ENCODE measurements at regions not wholly inside any gene's neighbourhood (a gene's known extent, or its start where the extent isn't known, plus 50 kb on each side); places are given as distances from the start of the nearest gene placed in this dataset.
"Not testable (repeated sequence)": the region's sequence is repeated elsewhere in the genome, so short reads cannot be mapped to it uniquely, and the experiment has no call there.

GRCh38 chr3:22759636-22760310, 443.4 kb upstream of the UBE2E2 start:
- DNase-seq (ENCODE audit: low read depth): no peak

GRCh38 chr3:22765679-22766078, 437.4 kb upstream of the UBE2E2 start:
- DNase-seq (ENCODE audit: low read depth): no peak

- DNase-seq (ENCODE audit: low read depth): no peak
Measured at GRCh38 chr3:22777834-22778233, 425.3 kb upstream of the UBE2E2 start.

- DNase-seq (ENCODE audit: low read depth): no peak
Measured at GRCh38 chr3:22779737-22780136, 423.4 kb upstream of the UBE2E2 start.

GRCh38 chr3:22792533-22792932, 410.6 kb upstream of the UBE2E2 start:
- no peak for DNase-seq (ENCODE audit: low read depth)

- no peak for DNase-seq (ENCODE audit: low read depth)
Measured at GRCh38 chr3:22795917-22796316, 407.2 kb upstream of the UBE2E2 start.

GRCh38 chr3:22798461-22798860, 404.7 kb upstream of the UBE2E2 start:
- DNase-seq (ENCODE audit: low read depth): no peak

GRCh38 chr3:22819209-22819608, 383.9 kb upstream of the UBE2E2 start:
- DNase-seq (ENCODE audit: low read depth): no peak

- no peak for DNase-seq (ENCODE audit: low read depth)
Measured at GRCh38 chr3:22835041-22835440, 368.1 kb upstream of the UBE2E2 start.

GRCh38 chr3:22836131-22836530, 367.0 kb upstream of the UBE2E2 start:
- no peak for DNase-seq (ENCODE audit: low read depth)

GRCh38 chr3:22843854-22844253, 359.3 kb upstream of the UBE2E2 start:
- DNase-seq (ENCODE audit: low read depth): no peak

- DNase-seq (ENCODE audit: low read depth): no peak
Measured at GRCh38 chr3:22846566-22846965, 356.6 kb upstream of the UBE2E2 start.

- DNase-seq (ENCODE audit: low read depth): not testable (repeated sequence)
Measured at GRCh38 chr3:22849583-22849982, 353.5 kb upstream of the UBE2E2 start.

- DNase-seq (ENCODE audit: low read depth): no peak
Measured at GRCh38 chr3:22856811-22857210, 346.3 kb upstream of the UBE2E2 start.

- no peak for DNase-seq (ENCODE audit: low read depth)
Measured at GRCh38 chr3:22858486-22858885, 344.6 kb upstream of the UBE2E2 start.

GRCh38 chr3:22859618-22860017, 343.5 kb upstream of the UBE2E2 start:
- no peak for DNase-seq (ENCODE audit: low read depth)

- no peak for DNase-seq (ENCODE audit: low read depth)
Measured at GRCh38 chr3:22861426-22861825, 341.7 kb upstream of the UBE2E2 start.

GRCh38 chr3:22862111-22862510, 341.0 kb upstream of the UBE2E2 start:
- DNase-seq (ENCODE audit: low read depth): no peak

- not testable (repeated sequence) for DNase-seq (ENCODE audit: low read depth)
Measured at GRCh38 chr3:22882834-22883233, 320.3 kb upstream of the UBE2E2 start.

- DNase-seq (ENCODE audit: low read depth): no peak
Measured at GRCh38 chr3:22885039-22885438, 318.1 kb upstream of the UBE2E2 start.

GRCh38 chr3:22885574-22886341, 317.4 kb upstream of the UBE2E2 start:
- no peak for DNase-seq (ENCODE audit: low read depth)

GRCh38 chr3:22886439-22887068, 316.6 kb upstream of the UBE2E2 start:
- no peak for DNase-seq (ENCODE audit: low read depth)

- no peak for DNase-seq (ENCODE audit: low read depth)
Measured at GRCh38 chr3:22887664-22888291, 315.3 kb upstream of the UBE2E2 start.

Data from activated T-cell treated with anti-CD3 and anti-CD28 coated beads for 1 hour (primary cell).